ENCODE measurements at regions not wholly inside any gene's neighbourhood (a gene's known extent, or its start where the extent isn't known, plus 50 kb on each side); places are given as distances from the start of the nearest gene placed in this dataset.

- no peak for TF ChIP-seq POLR2A (IDR thresholded peaks at IDR 0.05)
- TF ChIP-seq, protein P1, sequence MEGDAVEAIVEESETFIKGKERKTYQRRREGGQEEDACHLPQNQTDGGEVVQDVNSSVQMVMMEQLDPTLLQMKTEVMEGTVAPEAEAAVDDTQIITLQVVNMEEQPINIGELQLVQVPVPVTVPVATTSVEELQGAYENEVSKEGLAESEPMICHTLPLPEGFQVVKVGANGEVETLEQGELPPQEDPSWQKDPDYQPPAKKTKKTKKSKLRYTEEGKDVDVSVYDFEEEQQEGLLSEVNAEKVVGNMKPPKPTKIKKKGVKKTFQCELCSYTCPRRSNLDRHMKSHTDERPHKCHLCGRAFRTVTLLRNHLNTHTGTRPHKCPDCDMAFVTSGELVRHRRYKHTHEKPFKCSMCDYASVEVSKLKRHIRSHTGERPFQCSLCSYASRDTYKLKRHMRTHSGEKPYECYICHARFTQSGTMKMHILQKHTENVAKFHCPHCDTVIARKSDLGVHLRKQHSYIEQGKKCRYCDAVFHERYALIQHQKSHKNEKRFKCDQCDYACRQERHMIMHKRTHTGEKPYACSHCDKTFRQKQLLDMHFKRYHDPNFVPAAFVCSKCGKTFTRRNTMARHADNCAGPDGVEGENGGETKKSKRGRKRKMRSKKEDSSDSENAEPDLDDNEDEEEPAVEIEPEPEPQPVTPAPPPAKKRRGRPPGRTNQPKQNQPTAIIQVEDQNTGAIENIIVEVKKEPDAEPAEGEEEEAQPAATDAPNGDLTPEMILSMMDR (IDR thresholded peaks at IDR 0.05 in 8 of 11, conservative IDR thresholded peaks at IDR 0.05 in 3 of 11): no peak
- no peak for TF ChIP-seq POLR2AphosphoS5 (IDR thresholded peaks at IDR 0.05)
These were observed 473.9 kb upstream of the THBS1 start for GRCh38 chr15:39106950-39107349.

Data from spleen (tissue), 7 donors.